ENCODE measurements at regions not wholly inside any gene's neighbourhood (a gene's known extent, or its start where the extent isn't known, plus 50 kb on each side); places are given as distances from the start of the nearest gene placed in this dataset.

GRCh38 chr5:163269624-163270023 lies 167.8 kb upstream of the CCNG1 start:
- Histone ChIP-seq H3K4me1 (ENCODE audit: insufficient read depth, low read length) (no peaks in the 10 kb centered on the region), H3K27me3 (ENCODE audit: insufficient read depth, low read length) (no peaks in the 10 kb centered on the region), H3K18ac (ENCODE audit: insufficient read length, low read depth, low read length) (no peak overlapping the region), H3K4me2 (ENCODE audit: insufficient read depth, insufficient read length, low read length) (no peak overlapping the region), H3K14ac (ENCODE audit: insufficient read depth, low read length) (no peak overlapping the region), H2AK5ac (ENCODE audit: insufficient read length, low read length) (no peak overlapping the region), H2BK120ac (ENCODE audit: low read depth, low read length, poor library complexity, severe bottlenecking) (no peak overlapping the region), H2BK12ac (ENCODE audit: insufficient read length, low read depth, low read length) (no peak overlapping the region), H3T11ph (ENCODE audit: low read length) (no peak overlapping the region), H3K4ac (ENCODE audit: low read depth, low read length) (no peak overlapping the region), H3K79me2 (ENCODE audit: insufficient read depth, low read length) (no peaks in the 10 kb centered on the region), H3K9me3 (ENCODE audit: control insufficient read depth, low read depth, low read length) (no peaks in the 10 kb centered on the region), H2BK5ac (ENCODE audit: insufficient read length, low read length) (no peak overlapping the region), H3K23ac (ENCODE audit: insufficient read length, low read depth, low read length) (no peak overlapping the region), H3K9ac (ENCODE audit: extremely low read depth, insufficient read length, low read length) (no peak overlapping the region), H2AFZ (ENCODE audit: low read length) (no peak overlapping the region), H3K56ac (ENCODE audit: insufficient read length, low read depth, low read length) (no peak overlapping the region), H3K79me1 (ENCODE audit: insufficient read depth, low read depth, low read length, poor library complexity, severe bottlenecking) (no peaks in the 10 kb centered on the region), H4K5ac (ENCODE audit: insufficient read length, low read depth, low read length) (no peak overlapping the region), H4K8ac (replicated peaks; ENCODE audit: insufficient read length, low read depth, low read length) (no peak overlapping the region), H4K20me1 (ENCODE audit: control insufficient read depth, insufficient read depth, insufficient read length) (no peaks in the 10 kb centered on the region), H4K91ac (ENCODE audit: insufficient read length, low read depth, low read length) (no peak overlapping the region), H3K23me2 (ENCODE audit: insufficient read length, low read depth, low read length, poor library complexity, severe bottlenecking) (no peaks in the 10 kb centered on the region), H2BK20ac (ENCODE audit: low read depth, low read length, poor library complexity, severe bottlenecking) (no peak overlapping the region), H3K27ac (ENCODE audit: insufficient read length, low read depth, low read length) (no peak overlapping the region), H2BK15ac (ENCODE audit: low read depth, low read length) (no peak overlapping the region)
- Mint-ChIP-seq H3K27me3 (ENCODE audit: low read depth) (no peaks in the 10 kb centered on the region), H3K36me3 (ENCODE audit: insufficient read depth in 1 of 3, low read depth in 3 of 3) (peaks cover 5 to 8% (median 7%) of the 10 kb centered on the region in 3 experiments; a peak in 6 of 7 replicates), H3K4me1 (peaks cover 5 to 6% of the 10 kb centered on the region in 2 experiments; a peak in 3 of 4 replicates), H3K9me3 (peaks cover 7 to 10% of the 10 kb centered on the region in 2 experiments), H3K27ac (peak overlapping the region in 1 of 3 experiments; percentile 26; a peak in 1 of 7 replicates), H3K4me3 (no peak overlapping the region)
- TF ChIP-seq CTCF (conservative IDR thresholded peaks at IDR 0.05) = peak; percentile 51; the same call in 2 of the 3 replicates
- DNase-seq = no peak
